ENCODE measurements at regions not wholly inside any gene's neighbourhood (a gene's known extent, or its start where the extent isn't known, plus 50 kb on each side); places are given as distances from the start of the nearest gene placed in this dataset.

DNA sequence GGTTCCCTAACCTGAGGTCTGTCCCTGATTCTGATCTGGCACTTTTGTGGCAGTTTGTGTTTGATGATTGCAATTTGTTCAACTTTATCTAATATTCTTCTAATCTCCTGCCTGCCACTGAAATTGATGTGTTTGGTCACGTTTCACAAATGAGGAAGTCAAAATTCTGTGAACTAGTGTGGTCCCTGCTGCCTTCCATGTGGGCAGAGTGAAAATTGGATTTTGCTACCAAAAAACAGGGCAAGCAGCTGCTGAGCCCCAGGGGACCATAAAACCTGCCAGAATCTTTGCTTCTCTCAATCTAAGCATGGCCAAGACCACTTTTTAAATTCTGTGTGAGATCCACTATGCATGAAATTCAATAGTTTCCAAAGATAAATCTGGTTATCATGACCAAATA lies 195.5 kb upstream of the CYRIA start:
- Mint-ChIP-seq H3K4me1 (no peaks in the 10 kb centered on the region), H3K27me3 (no peaks in the 10 kb centered on the region), H3K9me3 (peaks cover 4% of the 10 kb centered on the region), H3K36me3 (ENCODE audit: low read depth) (no peaks in the 10 kb centered on the region), H3K27ac (no peak overlapping the region), H3K4me3 (no peak overlapping the region)
- ChIA-PET POLR2A (no interaction called here), CTCF (no interaction called here)
- no peak for DNase-seq

DNA sequence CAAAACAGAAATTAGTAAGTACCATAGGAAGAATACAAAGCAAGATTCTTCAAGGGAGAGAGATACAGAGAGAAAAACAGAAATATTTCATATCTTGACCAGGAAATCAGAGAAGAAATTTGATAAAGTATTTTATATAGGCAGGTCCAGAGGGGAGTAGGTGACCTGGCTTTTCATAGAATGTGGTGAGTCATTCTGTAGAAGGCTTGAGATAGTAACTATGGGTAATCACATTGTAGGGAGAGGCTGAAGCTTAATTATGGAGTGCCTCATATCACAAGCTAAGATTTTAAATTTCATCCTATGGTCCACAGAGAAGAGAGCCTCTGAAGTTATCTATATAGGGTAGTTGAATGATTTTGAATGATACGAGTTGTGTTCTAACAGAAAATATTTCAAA lies 195.0 kb upstream of the CYRIA start:
- Mint-ChIP-seq H3K4me3 (no peak overlapping the region), H3K4me1 (no peaks in the 10 kb centered on the region)

DNA sequence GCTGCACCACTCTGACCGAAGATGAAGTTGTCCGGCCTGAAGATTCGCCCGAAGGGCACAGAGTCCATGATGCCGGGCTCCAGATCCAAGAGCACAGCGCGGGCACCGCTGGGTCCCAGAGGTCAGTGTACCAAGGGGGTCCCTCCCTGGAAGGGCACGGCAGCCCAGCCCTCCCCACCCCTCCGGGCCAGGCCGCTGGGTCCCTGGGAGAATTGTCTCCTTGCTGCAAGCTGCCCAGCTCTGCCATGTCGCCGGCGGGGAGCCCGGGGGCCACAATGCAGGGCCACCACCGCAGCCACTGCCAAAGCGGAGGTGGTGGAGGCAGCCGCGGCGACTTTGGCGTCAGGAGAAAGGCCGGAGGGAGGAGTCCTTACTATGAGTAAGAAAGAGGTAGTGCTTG lies 189.5 kb upstream of the CYRIA start:
- H3K4me3 Mint-ChIP-seq = no peak overlapping the region
- no peaks in the 10 kb centered on the region for H3K27me3 Mint-ChIP-seq
- no peaks in the 10 kb centered on the region for H3K36me3 Mint-ChIP-seq (ENCODE audit: low read depth)
- DNase-seq = no peak
- peaks cover 4% of the 10 kb centered on the region for H3K9me3 Mint-ChIP-seq
- POLR2A ChIA-PET = no interaction called here
- CTCF ChIA-PET = no interaction called here
- H3K4me1 Mint-ChIP-seq = no peaks in the 10 kb centered on the region
- no peak overlapping the region for H3K27ac Mint-ChIP-seq

More for the DNA sequence above, 195.0 kb upstream of the CYRIA start:
- no peak for DNase-seq
- Mint-ChIP-seq H3K27ac (no peak overlapping the region), H3K9me3 (peaks cover 4% of the 10 kb centered on the region), H3K36me3 (ENCODE audit: low read depth) (no peaks in the 10 kb centered on the region), H3K27me3 (no peaks in the 10 kb centered on the region)
- CTCF ChIA-PET = no interaction called here
- POLR2A ChIA-PET = no interaction called here

DNA sequence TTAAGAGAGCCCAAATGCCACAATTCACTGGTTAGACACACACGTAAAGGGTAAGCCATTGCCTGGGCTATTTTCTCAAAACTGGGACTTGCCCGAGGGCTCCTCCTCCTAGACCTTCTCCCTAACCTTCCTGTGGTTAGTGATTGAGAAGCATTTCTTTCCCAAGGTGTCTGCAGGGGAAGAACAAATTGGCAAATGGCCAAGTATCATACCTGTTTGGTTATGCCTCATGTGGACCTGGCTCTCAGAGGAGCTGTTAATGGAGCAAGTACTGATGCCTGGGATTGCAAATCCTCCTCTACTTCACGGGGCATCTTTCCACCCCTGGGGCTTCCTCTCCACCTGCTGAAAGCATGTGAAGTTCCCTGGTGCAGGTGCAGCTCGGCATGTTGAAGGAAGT lies 187.5 kb upstream of the CYRIA start:
- ChIA-PET POLR2A (no interaction called here), CTCF (no interaction called here)
- DNase-seq = no peak
- no peak overlapping the region for H3K27ac Mint-ChIP-seq
- H3K4me3 Mint-ChIP-seq = no peak overlapping the region
- no peaks in the 10 kb centered on the region for H3K27me3 Mint-ChIP-seq
- peaks cover 4% of the 10 kb centered on the region for H3K9me3 Mint-ChIP-seq
- no peaks in the 10 kb centered on the region for H3K4me1 Mint-ChIP-seq
- H3K36me3 Mint-ChIP-seq (ENCODE audit: low read depth) = no peaks in the 10 kb centered on the region

DNA sequence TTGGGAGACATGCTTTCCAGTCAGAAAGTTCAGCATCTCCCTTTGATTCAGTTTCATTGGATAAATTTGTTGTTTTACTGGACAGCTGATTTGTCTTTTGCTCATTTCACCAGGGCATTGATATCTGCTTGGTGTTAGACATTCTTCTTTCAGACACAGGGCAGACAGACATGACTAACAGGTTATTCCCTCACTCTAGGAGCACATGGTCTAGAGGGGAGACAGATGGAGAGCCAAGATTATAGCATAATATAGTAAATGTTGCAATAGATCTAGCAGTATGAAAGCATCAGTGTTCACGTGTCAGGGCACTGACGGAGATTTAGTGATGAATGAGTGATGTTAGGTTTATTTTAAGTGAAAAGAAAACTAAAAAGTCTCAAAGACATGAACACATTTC lies 187.0 kb upstream of the CYRIA start:
- CTCF ChIA-PET = no interaction called here
- no peaks in the 10 kb centered on the region for H3K4me1 Mint-ChIP-seq

DNA sequence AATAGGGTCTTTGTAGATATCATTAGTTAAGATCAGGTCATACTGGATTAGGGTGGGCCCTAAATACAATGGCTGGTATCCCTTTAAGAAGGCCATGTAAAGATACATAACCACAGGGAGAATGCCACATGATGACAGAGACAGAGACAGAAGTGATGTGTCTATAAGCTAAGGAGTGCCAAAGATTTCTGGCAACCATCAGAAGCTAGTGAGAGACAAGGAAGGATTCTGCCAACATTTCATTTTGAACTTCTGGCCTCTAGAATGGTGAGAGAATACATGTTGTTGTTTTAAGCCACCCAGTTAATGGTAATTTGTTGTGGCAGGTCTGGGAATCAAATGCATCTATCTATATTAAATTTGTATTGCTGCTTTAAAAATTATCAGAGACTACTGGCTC lies 185.5 kb upstream of the CYRIA start:
- Mint-ChIP-seq H3K27ac (no peak overlapping the region), H3K4me3 (no peak overlapping the region), H3K4me1 (no peaks in the 10 kb centered on the region), H3K9me3 (no peaks in the 10 kb centered on the region), H3K27me3 (no peaks in the 10 kb centered on the region), H3K36me3 (ENCODE audit: low read depth) (no peaks in the 10 kb centered on the region)
- no peak for DNase-seq
- ChIA-PET POLR2A (no interaction called here), CTCF (no interaction called here)

More for the DNA sequence above, 187.0 kb upstream of the CYRIA start:
- Mint-ChIP-seq H3K36me3 (ENCODE audit: low read depth) (no peaks in the 10 kb centered on the region), H3K27ac (no peak overlapping the region), H3K4me3 (no peak overlapping the region), H3K27me3 (no peaks in the 10 kb centered on the region), H3K9me3 (peaks cover under 1% of the 10 kb centered on the region)
- no peak for DNase-seq
- POLR2A ChIA-PET = no interaction called here

DNA sequence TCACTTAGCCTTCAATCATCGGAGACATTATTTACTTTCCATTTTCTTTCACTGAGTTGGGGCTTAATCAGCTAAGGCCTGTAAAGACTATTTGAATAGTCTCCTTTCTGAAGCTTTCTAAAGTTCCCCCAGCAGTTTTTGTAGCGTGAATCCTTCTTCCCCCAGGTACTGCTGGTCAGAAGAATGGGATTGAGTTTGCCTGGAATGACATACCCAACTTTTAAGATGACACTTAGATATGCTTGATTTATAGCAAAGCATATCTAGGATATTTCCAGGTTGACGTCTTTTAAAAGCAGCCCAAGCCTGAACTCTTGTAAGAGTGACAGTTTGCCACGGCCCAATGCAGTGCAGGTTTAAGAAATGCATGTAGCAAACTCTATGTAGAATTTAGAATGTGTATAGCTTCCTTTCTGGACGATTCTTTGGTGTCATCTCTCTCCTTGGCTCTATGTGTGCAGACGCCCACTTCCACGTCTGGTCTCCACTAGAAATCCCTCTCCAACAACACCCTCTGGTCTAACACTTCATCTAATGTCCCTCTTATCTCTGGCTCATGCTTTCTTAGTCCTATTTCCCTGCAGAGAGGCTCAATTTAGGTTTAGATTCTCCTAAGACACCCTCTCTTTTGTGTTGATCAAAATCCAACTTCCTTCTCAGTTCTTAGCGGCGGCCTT lies 175.0 kb upstream of the CYRIA start:
- H3K4me3 Mint-ChIP-seq = no peak overlapping the region
- no peak overlapping the region for H3K27ac Mint-ChIP-seq
- H3K27me3 Mint-ChIP-seq = no peaks in the 10 kb centered on the region
- no peaks in the 10 kb centered on the region for H3K36me3 Mint-ChIP-seq (ENCODE audit: low read depth)
- ChIA-PET CTCF (no interaction called here), POLR2A (no interaction called here)
- no peaks in the 10 kb centered on the region for H3K4me1 Mint-ChIP-seq
- H3K9me3 Mint-ChIP-seq = no peaks in the 10 kb centered on the region
- DNase-seq = no peak

DNA sequence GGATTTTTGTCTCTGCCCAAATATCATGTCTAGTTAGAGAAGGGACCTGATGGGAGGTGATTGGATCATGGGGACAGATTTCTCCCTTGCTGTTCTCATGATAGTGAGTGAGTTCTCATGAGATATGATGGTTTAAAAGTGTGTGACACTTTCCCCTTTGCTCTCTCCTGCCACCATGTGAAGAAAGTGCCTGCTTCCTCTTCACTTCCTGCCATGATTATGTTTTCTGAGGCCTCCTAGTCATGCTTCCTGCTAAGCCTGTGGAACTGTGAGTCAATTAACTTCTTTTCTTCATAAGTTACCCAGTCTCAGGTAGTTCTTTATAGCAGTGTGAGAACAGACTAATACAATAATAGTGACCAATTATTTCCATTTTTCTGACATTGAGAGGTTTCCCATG lies 167.3 kb upstream of the CYRIA start:
- no peaks in the 10 kb centered on the region for H3K4me1 Mint-ChIP-seq
- ChIA-PET CTCF (interaction anchor here (1.3 kb wide), 1 partner anchor 10 kb away, joined by 3 read pairs; no protein-coding TSS in a partner anchor), POLR2A (no interaction called here)
- no peaks in the 10 kb centered on the region for H3K27me3 Mint-ChIP-seq
- H3K27ac Mint-ChIP-seq = no peak overlapping the region
- H3K4me3 Mint-ChIP-seq = no peak overlapping the region
- no peaks in the 10 kb centered on the region for H3K9me3 Mint-ChIP-seq
- H3K36me3 Mint-ChIP-seq (ENCODE audit: low read depth) = no peaks in the 10 kb centered on the region
- DNase-seq = no peak

DNA sequence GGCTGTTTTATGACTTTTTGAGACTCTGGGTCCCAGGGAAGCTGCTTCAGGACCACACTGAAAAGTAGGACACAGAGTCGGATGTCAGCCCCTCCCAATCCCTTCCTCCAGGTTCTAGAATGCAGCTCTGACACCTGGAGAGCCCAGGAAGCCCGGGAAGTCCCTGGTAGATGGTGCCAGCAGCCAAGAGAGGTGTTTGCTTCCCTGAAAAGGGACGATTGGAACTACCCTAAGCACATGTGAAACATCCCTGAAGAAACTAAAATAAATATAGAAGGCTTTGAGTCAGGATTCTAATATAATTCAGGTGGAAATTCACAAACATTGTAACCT lies 163.2 kb upstream of the CYRIA start:
- ChIA-PET POLR2A (no interaction called here), CTCF (no interaction called here)
- no peaks in the 10 kb centered on the region for H3K36me3 Mint-ChIP-seq (ENCODE audit: low read depth)
- no peak overlapping the region for H3K4me3 Mint-ChIP-seq
- no peak overlapping the region for H3K27ac Mint-ChIP-seq
- no peaks in the 10 kb centered on the region for H3K9me3 Mint-ChIP-seq
- DNase-seq = no peak
- no peaks in the 10 kb centered on the region for H3K4me1 Mint-ChIP-seq
- H3K27me3 Mint-ChIP-seq = no peaks in the 10 kb centered on the region

DNA sequence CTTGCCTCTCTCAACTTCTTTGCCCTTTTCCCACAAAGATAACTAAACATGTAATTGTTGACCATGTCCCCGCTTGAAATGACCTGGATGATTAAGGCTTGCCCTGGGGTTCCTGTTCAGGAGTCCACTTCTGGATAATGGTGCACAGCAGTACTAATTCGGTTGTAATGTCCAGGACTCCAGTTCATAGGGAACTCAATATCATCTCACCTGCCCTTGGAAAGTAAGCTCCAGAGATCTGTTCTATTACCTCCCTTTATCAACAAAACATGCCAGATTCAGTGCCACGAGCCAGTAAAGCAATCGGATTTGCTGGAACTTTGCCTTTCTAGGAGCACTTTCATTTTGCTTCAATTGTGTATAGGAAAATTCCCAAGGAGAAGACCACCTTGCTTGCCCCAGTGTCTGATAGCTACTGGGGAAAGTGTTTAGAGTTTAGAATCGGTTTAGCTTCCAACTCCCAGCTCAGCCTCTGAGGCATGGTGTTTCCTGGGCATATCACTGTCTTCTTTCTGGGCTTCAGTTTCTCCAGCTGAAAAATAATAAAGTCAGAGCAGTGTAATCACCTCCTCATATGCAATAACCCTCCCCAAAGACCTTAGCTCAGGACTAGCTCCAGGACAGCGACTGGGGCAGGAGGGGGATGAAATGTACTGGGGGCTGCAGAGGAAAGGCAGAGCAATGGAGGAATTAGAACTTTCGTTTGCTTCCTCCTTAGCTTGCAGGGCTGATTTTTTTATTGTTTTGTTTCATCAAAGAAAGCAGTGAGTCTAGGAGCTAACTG lies 162.6 kb upstream of the CYRIA start:
- CTCF ChIA-PET = no interaction called here
- no peak overlapping the region for H3K4me3 Mint-ChIP-seq
- POLR2A ChIA-PET = no interaction called here
- DNase-seq = no peak
- H3K36me3 Mint-ChIP-seq (ENCODE audit: low read depth) = no peaks in the 10 kb centered on the region
- no peak overlapping the region for H3K27ac Mint-ChIP-seq
- H3K4me1 Mint-ChIP-seq = no peaks in the 10 kb centered on the region
- no peaks in the 10 kb centered on the region for H3K9me3 Mint-ChIP-seq
- H3K27me3 Mint-ChIP-seq = no peaks in the 10 kb centered on the region

DNA sequence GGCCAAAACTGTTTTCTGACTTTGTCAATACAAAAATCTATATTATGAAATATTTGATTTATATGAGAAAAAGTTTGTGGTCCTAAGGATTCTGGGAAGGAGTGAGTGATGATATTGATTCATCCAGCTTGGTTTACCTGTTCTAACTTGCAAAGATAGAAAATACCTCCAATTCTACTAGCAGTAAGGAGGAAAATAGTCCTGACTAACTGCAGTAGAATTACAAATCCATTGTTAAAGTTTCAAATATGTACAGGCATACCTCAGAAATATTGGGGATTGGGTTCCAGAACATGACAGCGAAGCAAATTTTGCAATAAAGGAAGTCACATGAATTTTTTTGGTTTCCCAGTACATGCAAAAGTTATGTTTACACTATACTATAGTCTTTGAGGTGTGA lies 158.8 kb upstream of the CYRIA start:
- Mint-ChIP-seq H3K36me3 (ENCODE audit: low read depth) (no peaks in the 10 kb centered on the region), H3K9me3 (no peaks in the 10 kb centered on the region)

DNA sequence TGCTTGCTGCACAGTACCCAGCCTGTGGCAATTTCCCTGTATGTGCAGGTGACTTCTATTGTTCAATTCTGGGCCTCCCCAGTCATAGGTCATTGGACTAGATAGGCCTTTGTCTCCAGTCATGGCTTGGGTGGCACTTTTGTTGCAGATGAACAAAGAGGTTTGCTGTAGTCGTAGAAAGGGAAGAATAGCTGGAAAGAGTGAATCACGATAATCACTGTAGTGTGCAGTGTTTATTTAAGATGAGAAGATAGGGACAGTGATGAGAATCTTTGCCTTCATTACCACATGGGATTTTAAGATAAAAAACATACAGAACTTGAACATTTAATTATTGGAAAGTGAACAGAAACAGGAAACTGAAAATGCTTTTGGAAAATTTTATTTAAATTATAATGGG lies 156.1 kb upstream of the CYRIA start:
- H3K4me3 Mint-ChIP-seq = no peak overlapping the region
- ChIA-PET CTCF (no interaction called here), POLR2A (no interaction called here)
- no peak overlapping the region for H3K27ac Mint-ChIP-seq
- no peak for DNase-seq
- H3K36me3 Mint-ChIP-seq (ENCODE audit: low read depth) = no peaks in the 10 kb centered on the region
- H3K27me3 Mint-ChIP-seq = no peaks in the 10 kb centered on the region
- no peaks in the 10 kb centered on the region for H3K9me3 Mint-ChIP-seq
- no peaks in the 10 kb centered on the region for H3K4me1 Mint-ChIP-seq

More for the DNA sequence above, 158.8 kb upstream of the CYRIA start:
- CTCF ChIA-PET = no interaction called here
- POLR2A ChIA-PET = no interaction called here
- Mint-ChIP-seq H3K4me1 (no peaks in the 10 kb centered on the region), H3K27me3 (no peaks in the 10 kb centered on the region), H3K27ac (no peak overlapping the region), H3K4me3 (no peak overlapping the region)
- no peak for DNase-seq

DNA sequence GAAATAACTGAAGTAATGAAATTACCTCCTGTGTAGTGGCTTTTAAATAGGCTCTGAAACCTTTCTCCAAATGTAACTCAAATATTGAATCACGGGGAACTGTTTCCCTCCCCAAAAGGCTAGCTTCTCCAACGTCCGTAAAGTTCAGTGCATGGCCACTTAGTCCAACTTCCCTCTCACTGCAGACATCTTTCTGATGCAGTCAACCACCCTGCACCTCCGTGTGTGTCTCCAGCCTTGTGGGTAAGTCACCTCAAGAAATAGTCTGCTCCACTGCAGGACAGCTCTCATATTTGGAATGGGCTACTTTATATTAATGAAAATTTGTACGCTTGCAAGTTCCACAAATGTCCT lies 152.5 kb upstream of the CYRIA start:
- Mint-ChIP-seq H3K4me3 (no peak overlapping the region), H3K27me3 (no peaks in the 10 kb centered on the region), H3K27ac (no peak overlapping the region), H3K9me3 (no peaks in the 10 kb centered on the region), H3K36me3 (ENCODE audit: low read depth) (no peaks in the 10 kb centered on the region), H3K4me1 (no peaks in the 10 kb centered on the region)
- ChIA-PET CTCF (no interaction called here), POLR2A (no interaction called here)
- DNase-seq = no peak

Data from activated CD4-positive, alpha-beta T cell treated with anti-CD3 and anti-CD28 coated beads, Interleukin-2, amount 10 ng/mL, durations not matched to agents 7 days and 5 days (primary cell).